ENCODE measurements at regions not wholly inside any gene's neighbourhood (a gene's known extent, or its start where the extent isn't known, plus 50 kb on each side); places are given as distances from the start of the nearest gene placed in this dataset.
A peak's percentile ranks its signal among the peaks of the same experiment; 100 is the strongest.

- DNase-seq (ENCODE audit: low spot score) = no peak
Measured at GRCh38 chr14:95034788-95035187, 122.5 kb downstream of the DICER1 start.

GRCh38 chr14:95033682-95034632, 123.4 kb downstream of the DICER1 start:
- no peak for DNase-seq (ENCODE audit: low spot score)

- no peak for DNase-seq (ENCODE audit: low spot score)
Measured at GRCh38 chr14:95033031-95033430, 124.3 kb downstream of the DICER1 start.

GRCh38 chr14:95026851-95027463, 130.4 kb downstream of the DICER1 start:
- DNase-seq (ENCODE audit: low spot score) = peak; percentile 6

- DNase-seq (ENCODE audit: low spot score) = no peak
Measured at GRCh38 chr14:95025941-95026340, 131.4 kb downstream of the DICER1 start.

- DNase-seq (ENCODE audit: low spot score) = no peak
Measured at GRCh38 chr14:95025218-95025617, 132.1 kb downstream of the DICER1 start.

GRCh38 chr14:95024380-95024779, 132.9 kb downstream of the DICER1 start:
- no peak for DNase-seq (ENCODE audit: low spot score)

- DNase-seq (ENCODE audit: low spot score) = no peak
Measured at GRCh38 chr14:95023886-95024285, 133.4 kb downstream of the DICER1 start.

GRCh38 chr14:95023115-95023514, 134.2 kb downstream of the DICER1 start:
- no peak for DNase-seq (ENCODE audit: low spot score)

- no peak for DNase-seq (ENCODE audit: low spot score)
Measured at GRCh38 chr14:95021588-95021987, 135.7 kb downstream of the DICER1 start.

GRCh38 chr14:95018821-95019220, 138.5 kb downstream of the DICER1 start:
- no peak for DNase-seq (ENCODE audit: low spot score)

GRCh38 chr14:95015046-95015445, 142.3 kb downstream of the DICER1 start:
- DNase-seq (ENCODE audit: low spot score) = peak; percentile 36

GRCh38 chr14:95014036-95014435, 143.3 kb downstream of the DICER1 start:
- DNase-seq (ENCODE audit: low spot score) = no peak

- no peak for DNase-seq (ENCODE audit: low spot score)
Measured at GRCh38 chr14:95011445-95012006, 145.8 kb downstream of the DICER1 start.

GRCh38 chr14:95008445-95009217, 148.7 kb downstream of the DICER1 start:
- no peak for DNase-seq (ENCODE audit: low spot score)

- no peak for DNase-seq (ENCODE audit: low spot score)
Measured at GRCh38 chr14:95007921-95008320, 149.4 kb downstream of the DICER1 start.

- no peak for DNase-seq (ENCODE audit: low spot score)
Measured at GRCh38 chr14:95006479-95006878, 150.8 kb downstream of the DICER1 start.

GRCh38 chr14:95006051-95006450, 151.3 kb downstream of the DICER1 start:
- no peak for DNase-seq (ENCODE audit: low spot score)

GRCh38 chr14:95003099-95003960, 154.0 kb downstream of the DICER1 start:
- DNase-seq (ENCODE audit: low spot score) = no peak

GRCh38 chr14:94998685-94999084, 158.6 kb downstream of the DICER1 start:
- DNase-seq (ENCODE audit: low spot score) = no peak

GRCh38 chr14:94998110-94998509, 159.2 kb downstream of the DICER1 start:
- DNase-seq (ENCODE audit: low spot score) = no peak

Measured in kidney tubule cell (primary cell).